PC-3 (cell line): ENCODE measurements at regions not wholly inside any gene's neighbourhood (a gene's known extent, or its start where the extent isn't known, plus 50 kb on each side); places are given as distances from the start of the nearest gene placed in this dataset.

Source experiments
- ATAC-seq: fragments of 200-7000 bp; cut with Tn5 transposase; 2 replicates; pipeline ENCODE4 v1.9.1; 2020; ENCODE audit warnings: mild to moderate bottlenecking, moderate library complexity
- BruUV-seq: library from RNA; stranded (reverse); fragments of 400-500 nt; replicated peaks from 2 replicates; lab custom pipeline; 2021; lab: Mats Ljungman, UMichigan
- CTCF ChIA-PET: fragments of 300-600 bp; sonication (Branson Sonifier 250); formaldehyde crosslinking; loops from one replicate; lab custom pipeline; 2022; ENCODE audit warnings: antibody characterized with exemption; lab: Charles Lee
- POLR2A ChIA-PET: fragments of 300-600 bp; sonication (Branson Sonifier 250); formaldehyde crosslinking; loops from one replicate; lab custom pipeline; 2022; ENCODE audit warnings: antibody characterized with exemption; ENCODE audit not compliant: unreplicated experiment; lab: Charles Lee
- DNase-seq: peaks from one replicate; pipeline ENCODE4 v3.0.0-alpha.2; 2015
- H2AFZ ChIP-seq: fragments of 300-600 bp; sonication (generic); 2 replicates; pipeline ENCODE4 v1.6.0; 2016; ENCODE audit warnings: antibody characterized with exemption, low read length
- H3F3A ChIP-seq: fragments of 300-600 bp; sonication (generic); one replicate; pipeline ENCODE4 v1.6.0; 2017; ENCODE audit warnings: antibody characterized with exemption, low read length, control low read depth, mild to moderate bottlenecking; ENCODE audit not compliant: unreplicated experiment
- H3K27ac ChIP-seq: fragments of 300-600 bp; sonication (generic); 2 replicates; pipeline ENCODE4 v1.5.1; 2016; ENCODE audit warnings: mild to moderate bottlenecking, low read length
- H3K27me3 ChIP-seq: fragments of 300-600 bp; sonication (generic); 2 replicates; pipeline ENCODE4 v1.6.1; 2016; ENCODE audit warnings: low read length, mixed read lengths
- H3K36me3 ChIP-seq: fragments of 300-600 bp; sonication (generic); 2 replicates; pipeline ENCODE4 v1.6.1; 2016; ENCODE audit warnings: low read depth, mixed run types, low read length, mixed read lengths
- H3K4me1 ChIP-seq: fragments of 300-600 bp; sonication (generic); 2 replicates; pipeline ENCODE4 v1.5.1; 2016; ENCODE audit warnings: low read length; ENCODE audit not compliant: insufficient read depth
- H3K4me2 ChIP-seq: fragments of 300-600 bp; sonication (generic); 2 replicates; pipeline ENCODE4 v1.6.0; 2016; ENCODE audit warnings: low read length
- H3K4me3 ChIP-seq: fragments of 300-600 bp; sonication (generic); 2 replicates; pipeline ENCODE4 v1.5.1; 2016; ENCODE audit warnings: mild to moderate bottlenecking, low read length, mixed read lengths
- H3K79me2 ChIP-seq: fragments of 300-600 bp; sonication (generic); 2 replicates; pipeline ENCODE4 v1.6.1; 2017; ENCODE audit warnings: low read length, mixed read lengths
- H3K9ac ChIP-seq: fragments of 300-600 bp; sonication (generic); 2 replicates; pipeline ENCODE4 v1.6.0; 2016; ENCODE audit warnings: mild to moderate bottlenecking, low read length
- H3K9me2 ChIP-seq: fragments of 300-600 bp; sonication (generic); replicated peaks from 2 replicates; pipeline ENCODE4 v1.6.1; 2016; ENCODE audit warnings: mixed run types, low read length, mixed read lengths
- H3K9me3 ChIP-seq: fragments of 300-600 bp; sonication (generic); 2 replicates; pipeline ENCODE4 v1.6.1; 2016; ENCODE audit warnings: low read length, mixed read lengths
- H4K20me1 ChIP-seq: fragments of 300-600 bp; sonication (generic); 2 replicates; pipeline ENCODE4 v1.6.1; 2016; ENCODE audit warnings: low read length, mixed read lengths
- CTCF ChIP-seq: fragments of 300-600 bp; sonication (generic); conservative IDR thresholded peaks from 2 replicates; pipeline ENCODE4 v1.5.1; 2017; ENCODE audit warnings: antibody characterized with exemption, low read depth, mild to moderate bottlenecking, low read length
- EZH2 ChIP-seq: fragments of 300-600 bp; sonication (generic); IDR thresholded peaks from one replicate; pipeline ENCODE4 v1.6.1; 2017; ENCODE audit warnings: antibody characterized with exemption, mild to moderate bottlenecking, low read length; ENCODE audit not compliant: unreplicated experiment
- EZH2phosphoT487 ChIP-seq: fragments of 300-600 bp; sonication (generic); IDR thresholded peaks from 2 replicates; pipeline ENCODE4 v1.6.1; 2018; ENCODE audit warnings: mild to moderate bottlenecking, antibody characterized with exemption, low read length, borderline replicate concordance
- intact Hi-C: fragments of 100-400 bp; cut with micrococcal nuclease; formaldehyde crosslinking; loops from 2 replicates; pipeline ENCODE4 v1.9.0; 2023

GRCh38 chr10:9992661-9993060 is 1025.0 kb upstream of the CELF2 start:
- no peak overlapping the region for H3K9ac ChIP-seq
- ChIA-PET CTCF (no interaction called here), POLR2A (no interaction called here)
- TF ChIP-seq CTCF (no peak), EZH2phosphoT487 (no peak), EZH2 (no peak)
- no peaks in the 10 kb centered on the region for H3K9me2 ChIP-seq
- H3K27me3 ChIP-seq, result no peaks in the 10 kb centered on the region
- H3K4me2 ChIP-seq, result no peak overlapping the region
- DNase-seq (no peak), ATAC-seq (no peak)
- H3F3A ChIP-seq, result no peaks in the 10 kb centered on the region
- H3K9me3 ChIP-seq, result no peaks in the 10 kb centered on the region
- BruUV-seq, result no TSS peak
- intact Hi-C loops, result no loop called here
- no peaks in the 10 kb centered on the region for H3K79me2 ChIP-seq
- H2AFZ ChIP-seq, result no peak overlapping the region
- no peak overlapping the region for H3K4me3 ChIP-seq
- H4K20me1 ChIP-seq, result no peaks in the 10 kb centered on the region
- H3K4me1 ChIP-seq, result no peaks in the 10 kb centered on the region
- H3K27ac ChIP-seq, result no peak overlapping the region
- H3K36me3 ChIP-seq, result no peaks in the 10 kb centered on the region

GRCh38 chr10:9994131-9994530 is 1023.5 kb upstream of the CELF2 start:
- ATAC-seq (no peak), DNase-seq (no peak)
- H2AFZ ChIP-seq, result no peak overlapping the region
- H3K4me3 ChIP-seq, result no peak overlapping the region
- no peaks in the 10 kb centered on the region for H3K36me3 ChIP-seq
- no peaks in the 10 kb centered on the region for H3K9me2 ChIP-seq
- H3K79me2 ChIP-seq, result no peaks in the 10 kb centered on the region
- H3K9me3 ChIP-seq, result no peaks in the 10 kb centered on the region
- no TSS peak for BruUV-seq
- no peak overlapping the region for H3K9ac ChIP-seq
- H3F3A ChIP-seq, result no peaks in the 10 kb centered on the region
- TF ChIP-seq CTCF, result no peak
- TF ChIP-seq EZH2phosphoT487, result no peak
- TF ChIP-seq EZH2, result no peak
- no peak overlapping the region for H3K27ac ChIP-seq
- ChIA-PET POLR2A (no interaction called here), CTCF (no interaction called here)
- intact Hi-C loops, result no loop called here
- H3K4me2 ChIP-seq, result no peak overlapping the region
- H4K20me1 ChIP-seq, result no peaks in the 10 kb centered on the region
- no peaks in the 10 kb centered on the region for H3K27me3 ChIP-seq
- H3K4me1 ChIP-seq, result no peaks in the 10 kb centered on the region

GRCh38 chr10:9999627-10000026 is 1018.0 kb upstream of the CELF2 start:
- Histone ChIP-seq H3K9me2 (no peaks in the 10 kb centered on the region), H3F3A (no peaks in the 10 kb centered on the region), H3K27me3 (no peaks in the 10 kb centered on the region), H4K20me1 (no peaks in the 10 kb centered on the region), H3K9ac (no peak overlapping the region), H3K4me3 (no peak overlapping the region), H2AFZ (no peak overlapping the region), H3K9me3 (no peaks in the 10 kb centered on the region), H3K4me2 (no peak overlapping the region), H3K36me3 (no peaks in the 10 kb centered on the region), H3K4me1 (no peaks in the 10 kb centered on the region), H3K79me2 (no peaks in the 10 kb centered on the region), H3K27ac (no peak overlapping the region)
- no peak for DNase-seq
- BruUV-seq, result no TSS peak
- no peak for ATAC-seq
- CTCF ChIA-PET, result no interaction called here
- POLR2A ChIA-PET, result no interaction called here
- TF ChIP-seq EZH2, result no peak
- no peak for TF ChIP-seq CTCF
- no peak for TF ChIP-seq EZH2phosphoT487
- intact Hi-C loops, result no loop called here
